C4-2B (cell line): ENCODE measurements at regions not wholly inside any gene's neighbourhood (a gene's known extent, or its start where the extent isn't known, plus 50 kb on each side); places are given as distances from the start of the nearest gene placed in this dataset.

ENCODE experiments used
- CTCF ChIP-seq: fragments of 450-650 bp; conservative IDR thresholded peaks from 2 replicates; pipeline ENCODE4 v1.5.1; 2017; ENCODE audit warnings: mild to moderate bottlenecking
- ZFX ChIP-seq: fragments of 450-650 bp; IDR thresholded peaks from 2 replicates; pipeline ENCODE4 v1.6.1; 2017

DNA sequence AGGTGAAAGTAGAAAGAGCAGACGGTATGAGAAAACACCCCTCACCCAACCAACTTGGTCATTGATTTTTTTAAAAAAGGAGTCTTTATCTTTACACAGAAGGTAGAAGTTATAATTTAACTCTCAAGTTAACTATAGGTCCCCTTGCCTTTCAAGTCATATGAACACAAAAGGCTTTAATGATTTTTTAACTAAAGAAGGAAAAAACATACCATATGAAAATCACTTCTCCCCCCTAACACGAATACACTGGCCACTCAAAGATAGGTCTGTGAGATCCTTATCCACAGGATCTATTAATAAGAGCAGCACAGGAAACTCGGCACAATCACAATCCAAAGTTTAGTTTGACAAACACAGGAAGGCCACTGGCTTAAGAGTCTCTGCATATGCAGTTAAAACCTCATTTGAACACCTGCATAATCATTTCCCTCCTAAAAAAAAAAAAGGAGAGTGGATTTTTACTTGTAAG, 138.0 kb downstream of the ENC1 start:
- TF ChIP-seq CTCF: no peak
- no peak for TF ChIP-seq ZFX
